ENCODE measurements at regions not wholly inside any gene's neighbourhood (a gene's known extent, or its start where the extent isn't known, plus 50 kb on each side); places are given as distances from the start of the nearest gene placed in this dataset.

DNA sequence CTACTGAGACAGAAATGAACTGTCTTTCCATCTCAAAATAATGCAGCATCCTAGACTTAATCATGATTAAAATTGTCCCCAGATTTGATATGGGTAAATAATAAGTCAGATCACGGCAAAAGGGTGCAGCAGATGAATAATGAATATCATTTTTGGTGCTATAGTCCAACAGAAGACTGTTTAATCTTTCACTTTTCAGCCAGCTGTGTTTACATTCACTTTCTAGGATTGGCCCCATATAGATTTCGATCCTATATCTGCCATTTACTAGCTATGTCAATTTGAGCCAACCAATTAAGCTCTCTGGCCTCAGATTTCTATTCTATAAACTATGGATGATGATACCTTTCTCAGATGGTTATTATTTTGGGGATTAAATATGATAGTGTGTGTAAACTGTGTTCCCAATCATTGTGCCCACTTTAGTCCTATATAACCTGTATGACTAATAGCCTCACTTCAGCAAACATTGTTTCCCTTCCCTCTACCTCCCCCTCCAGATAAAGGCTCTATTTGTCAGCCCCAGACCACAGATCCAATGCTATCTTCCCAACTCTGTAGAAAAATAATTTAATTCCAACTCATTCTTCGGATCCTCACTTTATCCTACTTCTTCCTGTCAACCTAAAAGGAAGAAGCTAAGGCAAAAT is 53.6 kb upstream of the NT5E start:
- DNase-seq = no peak

DNA sequence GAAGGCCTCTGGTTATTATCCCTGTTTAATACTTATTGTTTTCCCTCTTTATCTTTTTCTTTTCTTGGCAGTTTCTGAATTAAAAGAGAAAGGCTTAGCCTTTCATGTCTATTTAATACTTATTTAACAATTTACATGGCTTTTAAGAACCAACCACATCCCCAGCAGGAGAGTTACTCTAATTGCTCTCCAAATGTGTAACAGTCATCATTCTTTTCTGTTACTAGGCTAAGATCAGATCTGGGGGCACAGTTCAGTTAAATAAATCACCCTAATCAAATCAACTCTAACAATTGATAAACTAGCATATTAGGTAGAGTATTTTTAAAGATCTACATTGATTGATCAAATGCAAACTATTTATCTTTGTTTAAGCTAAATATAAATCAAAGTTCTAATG is 54.1 kb upstream of the NT5E start:
- no peak for DNase-seq

DNA sequence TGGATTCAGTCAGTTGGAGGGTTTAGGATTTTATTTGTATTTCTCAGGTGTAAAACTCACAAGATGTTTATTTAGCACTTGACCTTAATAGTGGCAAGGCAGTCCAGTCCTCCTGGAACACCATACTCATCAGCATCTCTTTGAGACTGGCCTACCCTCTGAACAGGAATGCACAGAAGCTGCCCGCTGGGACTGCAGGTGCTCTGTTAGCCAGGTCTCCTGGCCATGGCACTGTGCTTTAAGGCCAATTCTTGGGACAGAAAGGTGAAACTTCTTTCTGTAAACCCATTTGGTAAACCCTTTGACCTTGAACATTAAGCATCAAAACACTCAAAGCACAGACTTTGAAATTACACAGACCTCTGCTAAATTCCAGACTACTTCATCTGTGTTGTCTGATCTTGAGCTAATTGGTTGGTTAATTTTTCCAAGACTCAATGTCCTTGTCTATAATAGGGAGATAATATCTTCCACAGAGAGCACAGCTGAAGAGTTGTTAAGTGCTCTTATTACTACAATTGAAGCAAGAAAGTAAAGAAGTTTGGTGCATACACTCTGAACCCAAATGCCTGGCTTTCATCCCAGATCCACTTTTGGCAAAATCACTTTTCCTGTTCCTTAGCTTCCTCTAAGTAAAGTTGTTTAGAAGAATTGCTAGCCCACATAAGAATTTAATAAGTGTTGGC is 54.9 kb upstream of the NT5E start:
- DNase-seq = no peak

- DNase-seq = no peak
Observed at GRCh38 chr6:85394199-85394598, 55.7 kb upstream of the NT5E start.

- DNase-seq = no peak
Observed at GRCh38 chr6:85392379-85392778, 57.5 kb upstream of the NT5E start.

- no peak for DNase-seq
Observed at GRCh38 chr6:85390775-85391174, 59.1 kb upstream of the NT5E start.

- no peak for DNase-seq
Observed at GRCh38 chr6:85390105-85390728, 59.7 kb upstream of the NT5E start.

GRCh38 chr6:85389151-85389797 is 60.6 kb upstream of the NT5E start:
- DNase-seq = no peak

DNA sequence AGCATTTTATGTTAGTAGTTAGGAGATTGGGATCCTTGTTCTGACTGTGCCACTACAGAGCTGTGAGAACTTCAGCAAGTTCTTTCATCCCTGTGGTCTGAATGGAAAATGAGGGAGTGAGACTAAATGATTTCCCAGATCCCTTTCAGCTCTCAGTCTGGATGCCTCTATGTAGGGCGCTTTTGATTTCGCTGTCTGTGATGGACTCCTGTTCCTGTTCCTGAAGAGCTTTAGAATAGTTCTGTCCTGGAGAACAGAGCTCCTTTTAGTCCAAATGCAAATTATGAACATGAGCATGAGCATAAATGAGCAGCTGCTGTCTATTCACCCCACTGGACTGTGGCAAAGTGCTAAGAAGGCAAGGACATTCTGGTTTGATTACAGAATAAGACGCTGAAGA is 61.4 kb upstream of the NT5E start:
- DNase-seq = no peak

GRCh38 chr6:85385636-85386315 is 64.1 kb upstream of the NT5E start:
- DNase-seq = no peak

DNA sequence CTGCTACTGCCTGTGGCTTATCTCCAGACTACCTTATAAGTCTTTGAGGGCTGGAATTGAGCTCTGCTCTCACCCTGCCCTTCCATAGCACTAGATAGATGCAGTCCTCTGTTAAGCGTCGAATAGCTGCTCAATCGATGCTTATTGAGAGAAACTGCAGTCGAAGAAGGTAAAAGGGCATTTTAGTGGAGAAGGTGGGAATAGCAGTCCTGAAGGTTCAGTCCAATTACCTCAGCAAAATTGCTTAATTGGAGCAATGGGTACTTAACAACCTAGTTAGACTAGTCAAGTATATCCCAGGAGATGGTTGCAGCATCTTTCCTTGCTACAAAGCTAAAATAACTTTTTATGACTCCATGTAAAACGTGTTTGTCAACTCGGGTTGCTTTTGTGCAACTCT is 66.8 kb upstream of the NT5E start:
- DNase-seq = no peak

DNA sequence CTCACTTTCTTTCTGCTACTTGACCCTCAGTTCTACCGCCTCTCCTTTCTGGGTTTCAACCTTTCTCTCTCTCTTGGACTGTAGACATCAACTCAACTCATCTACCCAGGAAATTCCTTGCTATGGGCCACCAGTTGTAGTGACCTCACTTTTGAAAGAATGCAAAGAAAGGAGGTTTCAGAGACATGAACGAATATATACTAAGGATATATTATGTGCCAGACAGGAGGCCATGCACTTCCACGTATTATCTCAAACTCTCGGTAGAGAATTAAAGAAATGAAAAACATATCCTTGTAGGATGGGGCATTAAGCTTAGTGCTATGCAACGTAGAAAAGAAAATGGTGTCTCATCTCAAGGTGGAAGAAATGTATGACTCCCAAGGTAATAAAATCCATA is 67.3 kb upstream of the NT5E start:
- DNase-seq = no peak

- no peak for DNase-seq
Observed at GRCh38 chr6:85372915-85373270, 77.0 kb upstream of the NT5E start.

GRCh38 chr6:85372188-85372914 is 77.5 kb upstream of the NT5E start:
- no peak for DNase-seq

DNA sequence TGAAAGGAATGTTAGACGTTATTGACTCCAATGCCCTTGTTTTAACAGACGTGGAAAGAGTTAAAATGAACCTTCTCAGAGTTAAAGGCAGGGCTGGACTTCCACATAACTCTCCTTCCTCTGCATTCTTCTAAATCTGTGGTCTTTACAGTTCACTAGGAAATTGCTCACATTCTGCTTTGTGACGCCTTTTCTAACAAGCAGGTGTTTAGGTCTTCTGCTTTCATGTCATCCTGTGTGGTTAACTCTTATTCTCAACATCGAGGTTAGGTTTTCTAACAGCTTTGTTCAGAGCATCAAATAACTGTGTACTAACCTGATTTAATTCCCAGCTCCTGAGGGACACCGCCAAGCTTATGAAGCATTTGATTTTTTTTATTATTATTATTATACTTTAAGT is 81.3 kb upstream of the NT5E start:
- no peak for DNase-seq

- DNase-seq = no peak
Observed at GRCh38 chr6:85364344-85364743, 85.5 kb upstream of the NT5E start.

- no peak for DNase-seq
Observed at GRCh38 chr6:85363870-85364269, 86.0 kb upstream of the NT5E start.

DNA sequence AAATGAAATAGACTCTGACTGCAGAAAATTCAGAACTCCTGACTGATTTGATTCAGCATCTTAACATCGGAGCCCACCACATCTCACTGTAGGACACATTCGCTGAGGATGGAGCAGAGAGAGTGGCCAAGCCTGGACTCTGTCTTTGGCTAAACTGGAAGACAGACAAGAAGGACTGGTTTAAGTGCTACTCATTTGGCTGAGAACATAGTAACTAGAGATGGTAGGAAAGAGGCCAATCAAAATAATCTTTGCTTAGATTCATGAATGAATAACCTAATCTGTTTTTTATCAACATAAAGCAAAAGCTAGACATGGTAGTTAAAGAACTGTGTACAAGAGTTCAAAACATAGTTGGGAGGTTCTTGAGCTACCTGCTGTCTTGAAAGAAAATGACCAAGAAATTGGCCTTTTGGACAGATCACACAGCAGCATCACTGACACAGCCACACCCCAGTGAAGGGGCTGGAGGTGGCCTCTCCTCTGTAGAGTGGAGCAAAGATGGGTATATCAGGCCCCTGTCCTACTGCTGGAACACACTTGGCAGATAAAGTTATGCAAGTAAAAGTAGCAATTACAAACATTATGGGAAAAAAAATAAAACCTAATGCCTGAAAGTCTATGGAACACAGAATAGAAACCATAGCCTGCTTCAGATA is 87.1 kb upstream of the NT5E start:
- DNase-seq = no peak

DNA sequence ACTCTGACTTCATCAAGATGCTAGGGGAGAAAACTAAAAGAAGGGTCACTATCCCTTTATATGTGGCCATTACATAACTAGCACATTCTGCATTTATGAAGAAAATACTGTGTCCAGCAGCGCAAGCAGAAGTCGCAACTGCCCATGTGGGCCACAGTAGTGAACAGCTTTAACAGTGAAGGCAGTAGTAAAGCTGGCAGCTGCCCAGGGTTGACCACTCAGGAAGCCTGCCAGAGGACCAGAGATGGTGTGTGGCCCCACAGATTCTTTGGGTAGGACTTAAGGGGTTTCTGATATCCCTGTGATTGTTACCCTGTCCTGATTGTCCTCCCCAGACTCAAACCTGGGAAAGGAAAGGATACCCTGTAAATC is 88.3 kb upstream of the NT5E start:
- DNase-seq = no peak

GRCh38 chr6:85360794-85361642 is 88.9 kb upstream of the NT5E start:
- DNase-seq = no peak

- DNase-seq = no peak
Observed at GRCh38 chr6:85357651-85358050, 92.2 kb upstream of the NT5E start.

Data from CD4-positive, alpha-beta T cell treated with Interleukin-10 for 1 hour (primary cell).